Psoas muscle (tissue), 7 donors: ENCODE measurements at regions not wholly inside any gene's neighbourhood (a gene's known extent, or its start where the extent isn't known, plus 50 kb on each side); places are given as distances from the start of the nearest gene placed in this dataset.

Source experiments
- ATAC-seq, 4 donors: fragments of 200-7000 bp; cut with Tn5 transposase; one replicate each; pipeline ENCODE4 v1.9.1; 2020; ENCODE audit warnings: moderate library complexity in 3 of 4, mild to moderate bottlenecking in 2 of 4
- DNase-seq, 2 donors: peaks; one replicate each; pipeline ENCODE4 v3.0.0-alpha.2; 2020
- H3K27ac ChIP-seq: fragments of 200-600 bp; one replicate; pipeline ENCODE4 v1.8.0; 2022
- H3K27me3 ChIP-seq, 3 donors: fragments of 200-600 bp in 1 of 3; one replicate each; pipeline versions ENCODE4 v1.6.1 to v1.8.0; 2013 to 2022; ENCODE audit warnings: low read length in 2 of 3, mild to moderate bottlenecking in 2 of 3, moderate library complexity in 1 of 3; ENCODE audit not compliant: insufficient read depth in 3 of 3
- H3K36me3 ChIP-seq, 2 donors: fragments of 200-600 bp in 1 of 2; one replicate each; pipeline versions ENCODE4 v1.6.1 to v1.8.0; 2013 to 2022; ENCODE audit warnings: low read depth in 1 of 2, mild to moderate bottlenecking in 1 of 2, moderate library complexity in 1 of 2; ENCODE audit not compliant: insufficient read depth in 1 of 2
- H3K4me1 ChIP-seq: fragments of 200-600 bp; one replicate; pipeline ENCODE4 v1.8.0; 2022
- H3K4me3 ChIP-seq: fragments of 200-600 bp; one replicate; pipeline ENCODE4 v1.8.0; 2022; ENCODE audit warnings: mild to moderate bottlenecking
- H3K9me3 ChIP-seq: fragments of 200-600 bp; one replicate; pipeline ENCODE4 v1.8.0; 2022
- CTCF ChIP-seq: fragments of 200-600 bp; IDR thresholded peaks from one replicate; pipeline ENCODE4 v1.8.0; 2022; ENCODE audit warnings: antibody characterized with exemption
- WGBS, 3 donors: extraction: QIAGEN DNeasy Blood & Tissue Kit; methylation state at CpG; one replicate each; pipeline versions ENCODE4 v1.1.6 to v1.1.7; 2013; 5-methylcytosine and 5-hydroxymethylcytosine counted together
- intact Hi-C, 2 donors: fragments of 100-400 bp; cut with DNase I; formaldehyde crosslinking; loops; one replicate each; pipeline versions ENCODE4 v1.11.0 to v1.14.2; 2022
- donor health status: healthy with polysubstance abuse.
- donor health status: DM: no; HTN: no; CAD: no; lungs with moderate emphysema.
- donor health status: Bipolar disorder and iron deficiency.
- donor health status: healthy.
- donor health status: DM: yes; HTN: yes; CAD: no.
- donor health status: DM: no; HTN: no; CAD: no.
- donor health status: DM: yes; HTN: yes; CAD: no.

DNA sequence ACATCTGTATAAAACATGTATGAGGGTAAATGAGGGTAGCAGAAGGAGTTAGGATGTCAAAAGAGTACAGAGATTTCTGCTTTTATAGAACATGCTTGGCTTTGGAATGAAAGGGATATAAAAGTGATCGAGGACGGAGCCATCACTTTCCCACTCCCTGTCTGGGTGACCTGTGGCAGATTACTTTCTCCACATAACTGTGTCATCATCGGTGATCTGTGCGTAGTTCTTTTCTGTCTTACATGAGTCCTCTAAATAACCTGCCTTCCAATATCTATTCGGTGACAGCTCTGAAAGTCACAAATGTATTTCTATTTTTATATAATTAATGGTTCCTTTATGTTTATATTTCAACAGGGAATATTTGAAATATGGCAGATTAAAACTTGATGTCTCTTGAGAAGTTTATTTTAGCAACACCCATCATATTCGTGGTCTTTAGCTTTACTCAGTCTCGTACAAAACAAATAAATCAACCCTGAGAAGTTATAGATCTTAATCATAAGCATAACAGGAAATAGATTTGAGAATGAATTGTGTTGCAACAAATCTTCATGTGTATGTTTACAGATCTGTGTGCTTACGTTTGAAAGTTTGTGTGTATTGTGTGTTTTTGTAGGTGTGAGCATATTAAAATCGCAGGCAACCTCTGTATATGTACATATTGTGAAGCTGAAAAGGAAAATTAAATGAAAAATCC, 1094.3 kb downstream of the EFNB2 start:
- Histone ChIP-seq H3K4me1 (no peaks in the 10 kb centered on the region), H3K36me3 (no peaks in the 10 kb centered on the region), H3K27ac (no peak overlapping the region), H3K27me3 (no peaks in the 10 kb centered on the region), H3K4me3 (no peak overlapping the region), H3K9me3 (no peaks in the 10 kb centered on the region)
- no peak for ATAC-seq
- intact Hi-C loops: no loop called here
- DNase-seq: no peak
- WGBS, 3 donors: 79 to 80% (median 80%) methylated on average over 9 of the region's 9 CpGs
- no peak for TF ChIP-seq CTCF

- no peak for ATAC-seq
- no peak for TF ChIP-seq CTCF
- no peaks in the 10 kb centered on the region for H3K4me1 ChIP-seq
Observed at GRCh38 chr13:105436943-105437342, 1098.5 kb downstream of the EFNB2 start.

DNA sequence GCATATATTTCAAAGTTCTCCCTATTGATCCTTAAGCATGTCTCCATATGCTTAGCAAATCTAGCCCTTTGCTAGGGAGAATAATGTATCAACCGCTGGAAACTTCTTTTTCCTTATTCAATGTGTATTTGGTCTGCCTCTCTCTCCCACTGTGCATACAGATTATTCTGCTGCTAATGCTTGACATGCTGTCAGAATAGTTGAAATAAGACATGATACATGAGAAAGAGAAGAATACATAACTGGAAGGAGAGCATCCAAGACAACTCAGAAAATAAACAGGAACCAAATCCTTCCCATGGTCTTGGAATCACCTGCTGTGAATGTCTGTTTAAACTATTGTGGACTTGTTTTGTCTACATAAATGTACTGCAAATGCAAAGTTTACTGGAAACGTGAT, 1103.0 kb downstream of the EFNB2 start:
- H3K27ac ChIP-seq: no peak overlapping the region
- H3K36me3 ChIP-seq: no peaks in the 10 kb centered on the region
- H3K4me1 ChIP-seq: no peaks in the 10 kb centered on the region
- intact Hi-C loops: no loop called here
- H3K9me3 ChIP-seq: no peaks in the 10 kb centered on the region
- no peak for TF ChIP-seq CTCF
- no peaks in the 10 kb centered on the region for H3K27me3 ChIP-seq
- DNase-seq (no peak), ATAC-seq (no peak)
- WGBS, 3 donors: 76 to 88% (median 79%) methylated on average over 2 of the region's 2 CpGs
- H3K4me3 ChIP-seq: no peak overlapping the region

More at GRCh38 chr13:105436943-105437342, 1098.5 kb downstream of the EFNB2 start:
- no peak overlapping the region for H3K4me3 ChIP-seq
- intact Hi-C loops: no loop called here
- no peak overlapping the region for H3K27ac ChIP-seq
- H3K27me3 ChIP-seq: no peaks in the 10 kb centered on the region
- H3K36me3 ChIP-seq: no peaks in the 10 kb centered on the region
- no peaks in the 10 kb centered on the region for H3K9me3 ChIP-seq
- no peak for DNase-seq

DNA sequence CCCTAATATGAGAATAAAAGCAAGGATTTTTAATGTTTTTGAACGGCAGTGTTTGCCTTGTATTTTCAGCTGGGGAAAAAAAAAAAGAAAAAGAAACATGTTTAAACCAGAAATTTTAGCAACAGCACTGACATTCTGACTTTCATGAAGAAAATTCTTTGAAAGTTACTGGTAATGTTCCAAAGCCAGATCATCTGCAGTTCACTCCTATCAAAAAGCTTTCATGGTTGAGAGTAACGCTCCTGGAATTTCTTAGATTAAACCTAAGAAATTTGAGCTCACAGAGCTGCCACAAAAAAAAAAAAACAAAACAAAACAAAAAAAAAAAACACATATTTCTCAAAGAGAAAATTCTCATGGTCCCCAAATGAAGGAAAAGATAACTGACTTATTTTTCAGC, 1106.7 kb downstream of the EFNB2 start:
- H3K36me3 ChIP-seq: no peaks in the 10 kb centered on the region
- H3K27ac ChIP-seq: no peak overlapping the region
- H3K4me1 ChIP-seq: no peaks in the 10 kb centered on the region
- TF ChIP-seq CTCF: no peak
- no peaks in the 10 kb centered on the region for H3K27me3 ChIP-seq
- 38 to 49% (median 46%) methylated on average over 2 of the region's 2 CpGs for WGBS, 3 donors
- no peak for DNase-seq
- no peak for ATAC-seq
- H3K4me3 ChIP-seq: no peak overlapping the region
- no peaks in the 10 kb centered on the region for H3K9me3 ChIP-seq
- intact Hi-C loops: no loop called here

- Histone ChIP-seq H3K27me3 (no peaks in the 10 kb centered on the region), H3K4me1 (no peaks in the 10 kb centered on the region), H3K27ac (no peak overlapping the region), H3K4me3 (no peak overlapping the region), H3K9me3 (no peaks in the 10 kb centered on the region), H3K36me3 (no peaks in the 10 kb centered on the region)
- no peak for TF ChIP-seq CTCF
- intact Hi-C loops: no loop called here
- DNase-seq (no peak), ATAC-seq (no peak)
- 67 to 68% (median 67%) methylated on average over 5 of the region's 5 CpGs for WGBS, 3 donors
Observed at GRCh38 chr13:105426441-105426840, 1109.0 kb downstream of the EFNB2 start.
